ENCODE measurements at regions not wholly inside any gene's neighbourhood (a gene's known extent, or its start where the extent isn't known, plus 50 kb on each side); places are given as distances from the start of the nearest gene placed in this dataset.

DNA sequence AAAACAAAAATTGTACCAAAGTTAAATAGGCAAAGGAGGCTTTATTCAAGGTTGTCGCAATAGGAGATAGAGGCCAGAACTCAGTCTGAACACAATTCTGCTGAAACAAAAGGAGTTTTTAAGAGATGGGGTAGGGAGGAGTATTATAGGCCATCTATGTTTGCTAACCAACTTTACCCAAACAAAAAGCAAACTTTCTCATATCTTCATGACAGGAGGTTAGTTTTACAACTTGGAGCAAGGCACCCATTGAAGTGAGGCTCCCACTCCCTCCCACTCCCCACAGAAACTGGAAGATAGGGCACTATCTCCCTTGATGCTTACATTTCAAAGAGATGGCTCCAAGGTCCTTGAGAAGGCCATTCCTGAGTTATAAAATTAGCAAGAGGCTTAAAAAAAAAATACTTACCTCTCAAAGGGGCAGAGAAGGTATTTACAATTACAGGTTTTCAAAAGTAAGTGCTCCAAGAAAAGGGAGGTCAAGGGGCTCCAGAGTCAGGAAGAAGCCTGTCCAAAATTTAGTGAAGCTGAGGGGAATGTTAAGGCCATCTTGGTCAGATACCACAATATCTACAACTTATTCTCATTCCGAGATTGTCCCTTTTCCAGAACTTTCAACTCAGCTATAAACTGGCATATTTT is 84.4 kb upstream of the DHRS4 start:
- Histone ChIP-seq H3K9me3 (ENCODE audit: control insufficient read depth in 4 of 4, low read length in 3 of 4) (no peaks in the 10 kb centered on the region), H3K27ac (ENCODE audit: low read depth in 1 of 2, low read length in 2 of 2) (no peak overlapping the region), H3K27me3 (ENCODE audit: control insufficient read depth in 4 of 4, insufficient read depth in 4 of 4, low read length in 3 of 4) (no peaks in the 10 kb centered on the region), H3K36me3 (ENCODE audit: control insufficient read depth in 4 of 4, insufficient read depth in 3 of 4, low read depth in 1 of 4, low read length in 3 of 4) (no peaks in the 10 kb centered on the region), H3K4me3 (ENCODE audit: low read depth in 1 of 3, low read length in 3 of 3) (no peak overlapping the region), H3K4me1 (ENCODE audit: control insufficient read depth in 4 of 4, insufficient read depth in 4 of 4, low read length in 3 of 4) (no peaks in the 10 kb centered on the region), H3K9ac (ENCODE audit: low read depth in 1 of 2, low read length in 2 of 2) (no peak overlapping the region)
- TF ChIP-seq ATF3 (IDR thresholded peaks at IDR 0.05) (no peak), HNF4A (conservative IDR thresholded peaks at IDR 0.05) (no peak), MAX (IDR thresholded peaks at IDR 0.05) (no peak), RXRA (IDR thresholded peaks at IDR 0.05) (no peak), FOXA2 (IDR thresholded peaks at IDR 0.05) (no peak), EGR1 (IDR thresholded peaks at IDR 0.05; ENCODE audit: low read depth in 2 of 2) (no peak)
- DNase-seq (ENCODE audit: low spot score): no peak
- WGBS: 95% methylated on average over 2 of the region's 2 CpGs

GRCh38 chr14:23876160-23876750 is 77.3 kb upstream of the DHRS4 start:
- no peak for TF ChIP-seq EGR1 (IDR thresholded peaks at IDR 0.05; ENCODE audit: low read depth in 2 of 2)
- DNase-seq (ENCODE audit: low spot score): no peak
- Histone ChIP-seq H3K9me3 (ENCODE audit: control insufficient read depth in 4 of 4, low read length in 3 of 4) (no peaks in the 10 kb centered on the region), H3K9ac (ENCODE audit: low read depth in 1 of 2, low read length in 2 of 2) (no peak overlapping the region), H3K4me3 (ENCODE audit: low read depth in 1 of 3, low read length in 3 of 3) (no peak overlapping the region), H3K27me3 (ENCODE audit: control insufficient read depth in 4 of 4, insufficient read depth in 4 of 4, low read length in 3 of 4) (no peaks in the 10 kb centered on the region), H3K36me3 (ENCODE audit: control insufficient read depth in 4 of 4, insufficient read depth in 3 of 4, low read depth in 1 of 4, low read length in 3 of 4) (no peaks in the 10 kb centered on the region), H3K27ac (ENCODE audit: low read depth in 1 of 2, low read length in 2 of 2) (no peak overlapping the region), H3K4me1 (ENCODE audit: control insufficient read depth in 4 of 4, insufficient read depth in 4 of 4, low read length in 3 of 4) (no peaks in the 10 kb centered on the region)
- 94% methylated on average over 3 of the region's 3 CpGs for WGBS

DNA sequence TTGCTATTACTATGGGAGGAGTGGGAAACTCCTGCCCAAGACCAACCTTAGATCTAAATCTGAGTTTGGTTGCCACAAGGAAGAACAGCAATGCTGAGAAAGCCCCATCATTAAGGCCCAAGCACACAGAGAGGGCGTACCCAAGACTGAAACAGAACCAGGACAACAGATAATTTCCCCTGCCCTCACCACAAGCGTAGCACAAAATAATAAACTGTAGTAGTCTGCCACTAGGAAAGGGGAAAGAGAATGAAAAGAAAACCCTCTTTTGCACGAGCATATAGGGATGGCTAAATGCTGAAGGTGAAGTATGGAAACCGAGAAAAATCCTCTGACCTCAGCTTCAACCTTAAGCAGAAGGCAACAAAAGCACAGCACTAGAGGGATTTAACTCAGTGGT is 76.5 kb upstream of the DHRS4 start:
- no peak for TF ChIP-seq REST (IDR thresholded peaks at IDR 0.05)
- TF ChIP-seq, protein P1, sequence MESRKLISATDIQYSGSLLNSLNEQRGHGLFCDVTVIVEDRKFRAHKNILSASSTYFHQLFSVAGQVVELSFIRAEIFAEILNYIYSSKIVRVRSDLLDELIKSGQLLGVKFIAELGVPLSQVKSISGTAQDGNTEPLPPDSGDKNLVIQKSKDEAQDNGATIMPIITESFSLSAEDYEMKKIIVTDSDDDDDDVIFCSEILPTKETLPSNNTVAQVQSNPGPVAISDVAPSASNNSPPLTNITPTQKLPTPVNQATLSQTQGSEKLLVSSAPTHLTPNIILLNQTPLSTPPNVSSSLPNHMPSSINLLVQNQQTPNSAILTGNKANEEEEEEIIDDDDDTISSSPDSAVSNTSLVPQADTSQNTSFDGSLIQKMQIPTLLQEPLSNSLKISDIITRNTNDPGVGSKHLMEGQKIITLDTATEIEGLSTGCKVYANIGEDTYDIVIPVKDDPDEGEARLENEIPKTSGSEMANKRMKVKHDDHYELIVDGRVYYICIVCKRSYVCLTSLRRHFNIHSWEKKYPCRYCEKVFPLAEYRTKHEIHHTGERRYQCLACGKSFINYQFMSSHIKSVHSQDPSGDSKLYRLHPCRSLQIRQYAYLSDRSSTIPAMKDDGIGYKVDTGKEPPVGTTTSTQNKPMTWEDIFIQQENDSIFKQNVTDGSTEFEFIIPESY (IDR thresholded peaks at IDR 0.05): no peak
- TF ChIP-seq SP1 (IDR thresholded peaks at IDR 0.05): no peak
- TF ChIP-seq, protein P2, sequence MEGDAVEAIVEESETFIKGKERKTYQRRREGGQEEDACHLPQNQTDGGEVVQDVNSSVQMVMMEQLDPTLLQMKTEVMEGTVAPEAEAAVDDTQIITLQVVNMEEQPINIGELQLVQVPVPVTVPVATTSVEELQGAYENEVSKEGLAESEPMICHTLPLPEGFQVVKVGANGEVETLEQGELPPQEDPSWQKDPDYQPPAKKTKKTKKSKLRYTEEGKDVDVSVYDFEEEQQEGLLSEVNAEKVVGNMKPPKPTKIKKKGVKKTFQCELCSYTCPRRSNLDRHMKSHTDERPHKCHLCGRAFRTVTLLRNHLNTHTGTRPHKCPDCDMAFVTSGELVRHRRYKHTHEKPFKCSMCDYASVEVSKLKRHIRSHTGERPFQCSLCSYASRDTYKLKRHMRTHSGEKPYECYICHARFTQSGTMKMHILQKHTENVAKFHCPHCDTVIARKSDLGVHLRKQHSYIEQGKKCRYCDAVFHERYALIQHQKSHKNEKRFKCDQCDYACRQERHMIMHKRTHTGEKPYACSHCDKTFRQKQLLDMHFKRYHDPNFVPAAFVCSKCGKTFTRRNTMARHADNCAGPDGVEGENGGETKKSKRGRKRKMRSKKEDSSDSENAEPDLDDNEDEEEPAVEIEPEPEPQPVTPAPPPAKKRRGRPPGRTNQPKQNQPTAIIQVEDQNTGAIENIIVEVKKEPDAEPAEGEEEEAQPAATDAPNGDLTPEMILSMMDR (IDR thresholded peaks at IDR 0.05; ENCODE audit: low read depth, low read length, missing input control): no peak
- no peak for TF ChIP-seq JUND (IDR thresholded peaks at IDR 0.05)
- TF ChIP-seq FOXA1 (IDR thresholded peaks at IDR 0.05): no peak
- no peak for TF ChIP-seq HNF4A (conservative IDR thresholded peaks at IDR 0.05)
- no peak for TF ChIP-seq GABPA (IDR thresholded peaks at IDR 0.05 in 1 of 2, conservative IDR thresholded peaks at IDR 0.05 in 1 of 2)
- TF ChIP-seq HNF4G (IDR thresholded peaks at IDR 0.05): no peak
- TF ChIP-seq MAX (IDR thresholded peaks at IDR 0.05): no peak
- TF ChIP-seq RXRA (IDR thresholded peaks at IDR 0.05): no peak
- no peak for TF ChIP-seq FOXA2 (IDR thresholded peaks at IDR 0.05)
- no peak for TF ChIP-seq ATF3 (IDR thresholded peaks at IDR 0.05)
- TF ChIP-seq YY1 (IDR thresholded peaks at IDR 0.05): no peak
- Histone ChIP-seq H3K9ac (ENCODE audit: low read depth in 1 of 2, low read length in 2 of 2) (no peak overlapping the region), H3K9me3 (ENCODE audit: control insufficient read depth in 4 of 4, low read length in 3 of 4) (no peaks in the 10 kb centered on the region), H3K27me3 (ENCODE audit: control insufficient read depth in 4 of 4, insufficient read depth in 4 of 4, low read length in 3 of 4) (no peaks in the 10 kb centered on the region), H3K4me1 (ENCODE audit: control insufficient read depth in 4 of 4, insufficient read depth in 4 of 4, low read length in 3 of 4) (no peaks in the 10 kb centered on the region), H3K4me3 (ENCODE audit: low read depth in 1 of 3, low read length in 3 of 3) (no peak overlapping the region), H3K27ac (ENCODE audit: low read depth in 1 of 2, low read length in 2 of 2) (no peak overlapping the region), H3K36me3 (ENCODE audit: control insufficient read depth in 4 of 4, insufficient read depth in 3 of 4, low read depth in 1 of 4, low read length in 3 of 4) (no peaks in the 10 kb centered on the region)
- 91% methylated on average over 4 of the region's 4 CpGs for WGBS
- DNase-seq (ENCODE audit: low spot score): no peak

Measured in liver (tissue), 8 donors.